ENCODE measurements at regions not wholly inside any gene's neighbourhood (a gene's known extent, or its start where the extent isn't known, plus 50 kb on each side); places are given as distances from the start of the nearest gene placed in this dataset.
A peak's percentile ranks its signal among the peaks of the same experiment; 100 is the strongest.
"Not testable (repeated sequence)": the region's sequence is repeated elsewhere in the genome, so short reads cannot be mapped to it uniquely, and the experiment has no call there.

- peak in 1 of 2 experiments; percentile 32 for DNase-seq
Observed at GRCh38 chr5:166724284-166724683, 1567.2 kb upstream of the WWC1 start.

- DNase-seq, result no peak
Observed at GRCh38 chr5:166725593-166725992, 1565.9 kb upstream of the WWC1 start.

- DNase-seq, result no peak
Observed at GRCh38 chr5:166726406-166726805, 1565.0 kb upstream of the WWC1 start.

- DNase-seq, result not testable (repeated sequence)
Observed at GRCh38 chr5:166742951-166743350, 1548.5 kb upstream of the WWC1 start.

- no peak for DNase-seq
Observed at GRCh38 chr5:166746506-166746905, 1544.9 kb upstream of the WWC1 start.

GRCh38 chr5:166750376-166750775, 1541.1 kb upstream of the WWC1 start:
- no peak for DNase-seq

GRCh38 chr5:166758151-166758550, 1533.3 kb upstream of the WWC1 start:
- no peak for DNase-seq

- DNase-seq, result no peak
Observed at GRCh38 chr5:166767858-166768257, 1523.6 kb upstream of the WWC1 start.

- DNase-seq, result no peak
Observed at GRCh38 chr5:166768536-166768935, 1522.9 kb upstream of the WWC1 start.

- DNase-seq, result no peak
Observed at GRCh38 chr5:166772770-166773169, 1518.7 kb upstream of the WWC1 start.

GRCh38 chr5:166781737-166782136, 1509.7 kb upstream of the WWC1 start:
- no peak for DNase-seq

GRCh38 chr5:166784545-166785078, 1506.8 kb upstream of the WWC1 start:
- DNase-seq, result no peak

- no peak for DNase-seq
Observed at GRCh38 chr5:166786178-166786577, 1505.3 kb upstream of the WWC1 start.

- no peak for DNase-seq
Observed at GRCh38 chr5:166786889-166787288, 1504.6 kb upstream of the WWC1 start.

GRCh38 chr5:166788050-166788449, 1503.4 kb upstream of the WWC1 start:
- no peak for DNase-seq

GRCh38 chr5:166795756-166796155, 1495.7 kb upstream of the WWC1 start:
- DNase-seq, result no peak

- no peak for DNase-seq
Observed at GRCh38 chr5:166803058-166803457, 1488.4 kb upstream of the WWC1 start.

- DNase-seq, result not testable (repeated sequence)
Observed at GRCh38 chr5:166804223-166804622, 1487.2 kb upstream of the WWC1 start.

GRCh38 chr5:166804693-166805092, 1486.8 kb upstream of the WWC1 start:
- DNase-seq, result not testable (repeated sequence)

- DNase-seq, result not testable (repeated sequence)
Observed at GRCh38 chr5:166810093-166810658, 1481.3 kb upstream of the WWC1 start.

- no peak for DNase-seq
Observed at GRCh38 chr5:166810721-166811120, 1480.7 kb upstream of the WWC1 start.

- no peak for DNase-seq
Observed at GRCh38 chr5:166823360-166823759, 1468.1 kb upstream of the WWC1 start.

- DNase-seq, result no peak
Observed at GRCh38 chr5:166834246-166834645, 1457.2 kb upstream of the WWC1 start.

GRCh38 chr5:166845044-166845443, 1446.4 kb upstream of the WWC1 start:
- no peak for DNase-seq

- DNase-seq, result no peak
Observed at GRCh38 chr5:166856791-166857190, 1434.7 kb upstream of the WWC1 start.

Data from NCI-H2081 (cell line).